Neuronal stem cell (in vitro differentiated cells): ENCODE measurements at regions not wholly inside any gene's neighbourhood (a gene's known extent, or its start where the extent isn't known, plus 50 kb on each side); places are given as distances from the start of the nearest gene placed in this dataset.

Source experiments
- DNase-seq: peaks from one replicate; pipeline ENCODE4 v3.0.0-alpha.2; 2013; ENCODE audit warnings: low spot score
- H2AFZ ChIP-seq: one replicate; pipeline ENCODE4 v1.6.1; 2013; ENCODE audit warnings: mild to moderate bottlenecking, low read length, inconsistent platforms
- H2AK5ac ChIP-seq: 2 replicates; pipeline ENCODE4 v1.6.1; 2013; ENCODE audit warnings: low read depth, mild to moderate bottlenecking, inconsistent platforms, low read length, moderate library complexity, mixed read lengths
- H2BK120ac ChIP-seq: 2 replicates; pipeline ENCODE4 v1.6.1; 2013; ENCODE audit warnings: low read depth, mild to moderate bottlenecking, inconsistent platforms, low read length, moderate library complexity, mixed read lengths
- H2BK12ac ChIP-seq: one replicate; pipeline ENCODE4 v1.6.1; 2013; ENCODE audit warnings: low read length, inconsistent platforms
- H2BK15ac ChIP-seq: 2 replicates; pipeline ENCODE4 v1.6.1; 2013; ENCODE audit warnings: mild to moderate bottlenecking, low read length, inconsistent platforms, mixed read lengths
- H2BK5ac ChIP-seq: one replicate; pipeline ENCODE4 v1.6.1; 2013; ENCODE audit warnings: inconsistent platforms, mild to moderate bottlenecking, low read length, moderate library complexity
- H3K14ac ChIP-seq: one replicate; pipeline ENCODE4 v1.6.1; 2013; ENCODE audit warnings: low read length, inconsistent platforms
- H3K18ac ChIP-seq: 2 replicates; pipeline ENCODE4 v1.6.1; 2013; ENCODE audit warnings: low read length, inconsistent platforms
- H3K23ac ChIP-seq: 2 replicates; pipeline ENCODE4 v1.6.1; 2013; ENCODE audit warnings: low read depth, mild to moderate bottlenecking, mixed read lengths, low read length, inconsistent platforms; ENCODE audit not compliant: poor library complexity
- H3K27ac ChIP-seq: replicated peaks from 3 replicates; pipeline ENCODE4 v1.5.1; 2013; ENCODE audit warnings: low read length, inconsistent platforms
- H3K27me3 ChIP-seq, 3 experiments: 2 replicates each; pipeline ENCODE4 v1.6.1; 2013; ENCODE audit warnings: low read length in 3 of 3, mild to moderate bottlenecking in 2 of 3, inconsistent platforms in 1 of 3, low read depth in 1 of 3, mixed read lengths in 1 of 3, moderate library complexity in 1 of 3; ENCODE audit not compliant: control insufficient read depth in 3 of 3, insufficient read depth in 3 of 3
- H3K36me3 ChIP-seq, 2 donors: replicated peaks in 1 of 2; 2 replicates each; pipeline ENCODE4 v1.6.1; 2013; ENCODE audit warnings: low read length in 2 of 2; ENCODE audit not compliant: control insufficient read depth in 2 of 2, insufficient read depth in 2 of 2
- H3K4ac ChIP-seq: 2 replicates; pipeline ENCODE4 v1.6.1; 2013; ENCODE audit warnings: inconsistent platforms, mild to moderate bottlenecking, low read length, moderate library complexity
- H3K4me1 ChIP-seq, 2 donors: 1 replicate in 1 of 2; 2 replicates in 1 of 2; pipeline ENCODE4 v1.6.1; 2013; ENCODE audit warnings: low read length in 2 of 2, low read depth in 1 of 2; ENCODE audit not compliant: control insufficient read depth in 2 of 2, insufficient read depth in 1 of 2
- H3K4me2 ChIP-seq: one replicate; pipeline ENCODE4 v1.6.1; 2013; ENCODE audit warnings: mild to moderate bottlenecking, low read length, inconsistent platforms; ENCODE audit not compliant: insufficient read depth, poor library complexity, severe bottlenecking
- H3K4me3 ChIP-seq, 2 donors: 2 replicates each; pipeline ENCODE4 v1.5.1; 2013; ENCODE audit warnings: low read length in 2 of 2, mild to moderate bottlenecking in 2 of 2, inconsistent platforms in 1 of 2, moderate library complexity in 1 of 2
- H3K79me1 ChIP-seq: one replicate; pipeline ENCODE4 v1.6.1; 2013; ENCODE audit warnings: low read depth, mild to moderate bottlenecking, inconsistent platforms, low read length, moderate library complexity
- H3K9ac ChIP-seq: one replicate; pipeline ENCODE4 v1.6.1; 2013; ENCODE audit warnings: mild to moderate bottlenecking, low read depth, low read length, inconsistent platforms; ENCODE audit not compliant: poor library complexity
- H3K9me3 ChIP-seq, 2 donors: replicated peaks in 1 of 2; 2 replicates each; pipeline versions ENCODE3 to v1.6.1; 2013; ENCODE audit warnings: low read length in 2 of 2, mild to moderate bottlenecking in 2 of 2, inconsistent platforms in 1 of 2, low read depth in 1 of 2, mixed read lengths in 1 of 2, moderate library complexity in 1 of 2; ENCODE audit not compliant: control insufficient read depth in 2 of 2, insufficient read depth in 1 of 2
- H4K8ac ChIP-seq: one replicate; pipeline ENCODE4 v1.6.1; 2013; ENCODE audit warnings: low read depth, mild to moderate bottlenecking, inconsistent platforms, low read length, moderate library complexity
- H4K91ac ChIP-seq: one replicate; pipeline ENCODE4 v1.6.1; 2013; ENCODE audit warnings: low read length, low read depth, mild to moderate bottlenecking, inconsistent platforms; ENCODE audit not compliant: poor library complexity
- WGBS, 2 donors: extraction: QIAGEN DNeasy Blood & Tissue Kit; methylation state at CpG; one replicate each; pipeline ENCODE4 v1.1.7; 2013; ENCODE audit warnings: missing lambda C conversion rate in 2 of 2, mixed read lengths in 1 of 2; ENCODE audit not compliant: insufficient read length in 2 of 2, insufficient replicate concordance in 1 of 2; ENCODE audit errors: extremely low coverage in 2 of 2; 5-methylcytosine and 5-hydroxymethylcytosine counted together

- Histone ChIP-seq H2AK5ac (no peak overlapping the region), H3K4ac (no peak overlapping the region), H2BK15ac (no peak overlapping the region), H2BK12ac (no peak overlapping the region), H3K79me1 (no peaks in the 10 kb centered on the region), H3K4me1 (peaks cover 0 to 3% of the 10 kb centered on the region in 2 donors), H3K36me3 (no peaks in the 10 kb centered on the region), H3K14ac (no peak overlapping the region), H3K27me3 (no peaks in the 10 kb centered on the region), H3K9me3 (no peaks in the 10 kb centered on the region), H3K23ac (no peak overlapping the region), H3K9ac (no peak overlapping the region), H3K18ac (no peak overlapping the region), H4K91ac (no peak overlapping the region), H2BK120ac (no peak overlapping the region), H3K27ac (no peak overlapping the region), H2BK5ac (no peak overlapping the region), H4K8ac (no peak overlapping the region), H3K4me3 (no peak overlapping the region), H2AFZ (no peak overlapping the region), H3K4me2 (no peak overlapping the region)
- WGBS, 2 donors: no CpG with 5 or more reads among the region's 5 CpGs
- DNase-seq: no peak
Observed at GRCh38 chr4:64893205-64893604, 484.0 kb upstream of the TECRL start.

- H2BK5ac ChIP-seq: no peak overlapping the region
- no peak overlapping the region for H3K18ac ChIP-seq
- H3K14ac ChIP-seq: no peak overlapping the region
- no peak overlapping the region for H3K9ac ChIP-seq
- H2BK120ac ChIP-seq: no peak overlapping the region
- H3K27ac ChIP-seq: no peak overlapping the region
- H2BK15ac ChIP-seq: no peak overlapping the region
- no peak overlapping the region for H2AFZ ChIP-seq
- H2AK5ac ChIP-seq: no peak overlapping the region
- peaks cover 0 to 3% of the 10 kb centered on the region in 2 donors for H3K4me1 ChIP-seq
- no peak overlapping the region for H4K91ac ChIP-seq
- H2BK12ac ChIP-seq: no peak overlapping the region
- no peaks in the 10 kb centered on the region for H3K36me3 ChIP-seq
- H3K79me1 ChIP-seq: no peaks in the 10 kb centered on the region
- WGBS, 2 donors: no CpG with 5 or more reads among the region's 5 CpGs
- DNase-seq: no peak
- no peaks in the 10 kb centered on the region for H3K9me3 ChIP-seq
- no peak overlapping the region for H3K4me3 ChIP-seq
- H3K4ac ChIP-seq: no peak overlapping the region
- H3K4me2 ChIP-seq: no peak overlapping the region
- H3K27me3 ChIP-seq: no peaks in the 10 kb centered on the region
- no peak overlapping the region for H4K8ac ChIP-seq
- no peak overlapping the region for H3K23ac ChIP-seq
Observed at GRCh38 chr4:64889906-64890610, 480.8 kb upstream of the TECRL start.

- Histone ChIP-seq H2BK12ac (no peak overlapping the region), H2AK5ac (no peak overlapping the region), H3K4ac (no peak overlapping the region), H2AFZ (no peak overlapping the region), H3K23ac (no peak overlapping the region), H4K91ac (no peak overlapping the region), H3K79me1 (no peaks in the 10 kb centered on the region), H3K14ac (no peak overlapping the region), H3K4me2 (no peak overlapping the region), H2BK15ac (no peak overlapping the region), H3K27ac (no peak overlapping the region), H2BK5ac (no peak overlapping the region), H3K36me3 (no peaks in the 10 kb centered on the region), H2BK120ac (no peak overlapping the region), H3K9me3 (no peaks in the 10 kb centered on the region), H4K8ac (no peak overlapping the region), H3K4me1 (peaks cover 0 to 2% of the 10 kb centered on the region in 2 donors), H3K9ac (no peak overlapping the region), H3K27me3 (no peaks in the 10 kb centered on the region), H3K18ac (no peak overlapping the region), H3K4me3 (no peak overlapping the region)
- WGBS, 2 donors: no CpG with 5 or more reads among the region's 5 CpGs
- no peak for DNase-seq
Observed at GRCh38 chr4:64883087-64883807, 474.0 kb upstream of the TECRL start.

- H4K91ac ChIP-seq: no peak overlapping the region
- H3K79me1 ChIP-seq: no peaks in the 10 kb centered on the region
- H3K36me3 ChIP-seq: no peaks in the 10 kb centered on the region
- no peak overlapping the region for H3K18ac ChIP-seq
- no peaks in the 10 kb centered on the region for H3K9me3 ChIP-seq
- no peak overlapping the region for H3K4me2 ChIP-seq
- no peak overlapping the region for H2BK15ac ChIP-seq
- no peak overlapping the region for H2BK12ac ChIP-seq
- no peak overlapping the region for H2BK120ac ChIP-seq
- H3K14ac ChIP-seq: no peak overlapping the region
- no peak for DNase-seq
- peaks cover 0 to 2% of the 10 kb centered on the region in 2 donors for H3K4me1 ChIP-seq
- no peak overlapping the region for H3K23ac ChIP-seq
- H4K8ac ChIP-seq: no peak overlapping the region
- no peak overlapping the region for H3K4me3 ChIP-seq
- H3K9ac ChIP-seq: no peak overlapping the region
- H2AFZ ChIP-seq: no peak overlapping the region
- no peak overlapping the region for H2BK5ac ChIP-seq
- H3K4ac ChIP-seq: no peak overlapping the region
- no peak overlapping the region for H2AK5ac ChIP-seq
- WGBS, 2 donors: no CpG with 5 or more reads among the region's 2 CpGs
- no peak overlapping the region for H3K27ac ChIP-seq
- H3K27me3 ChIP-seq: no peaks in the 10 kb centered on the region
Observed at GRCh38 chr4:64882311-64883086, 473.2 kb upstream of the TECRL start.
